Endothelial cell of umbilical vein (primary cell): ENCODE measurements at regions not wholly inside any gene's neighbourhood (a gene's known extent, or its start where the extent isn't known, plus 50 kb on each side); places are given as distances from the start of the nearest gene placed in this dataset.

Source experiments
- BruUV-seq: library from RNA; stranded (reverse); fragments of 400-500 nt; replicated peaks from 2 replicates; lab custom pipeline; 2021; lab: Mats Ljungman, UMichigan
- CTCF ChIA-PET: fragments of 300-600, 350-600 bp; sonication (Branson Sonifier 250); formaldehyde crosslinking; loops from one replicate; lab custom pipeline; 2021; ENCODE audit warnings: antibody characterized with exemption, inconsistent platforms; lab: Charles Lee
- POLR2A ChIA-PET: fragments of 300-600, 350-600 bp; sonication (Branson Sonifier 250); formaldehyde crosslinking; loops from one replicate; lab custom pipeline; 2021; ENCODE audit warnings: antibody characterized with exemption, inconsistent platforms; lab: Charles Lee
- DNase-seq: peaks from one replicate; pipeline ENCODE4 v3.0.0-alpha.2; 2011; ENCODE audit warnings: low read depth, low spot score
- FAIRE-seq: peaks from 2 replicates; lab custom pipeline; 2011; peaks lifted over from hg19 to GRCh38; lab: Jason Lieb, UNC
- H2AFZ ChIP-seq: 2 replicates; pipeline ENCODE4 v1.6.0; 2012; ENCODE audit warnings: low read depth, low read length, control low read depth, inconsistent platforms
- H3K27ac ChIP-seq: 2 replicates; pipeline ENCODE4 v1.5.1; 2011; ENCODE audit warnings: low read depth, mild to moderate bottlenecking, control low read depth, low read length, moderate library complexity; ENCODE audit not compliant: insufficient read depth
- H3K27me3 ChIP-seq, 2 experiments: 2 replicates each; pipeline versions ENCODE4 v1.6.0 to v1.6.1; 2011; ENCODE audit warnings: low read length in 2 of 2, mixed read lengths in 1 of 2; ENCODE audit not compliant: control insufficient read depth in 2 of 2, insufficient read depth in 2 of 2
- H3K36me3 ChIP-seq, 2 experiments: 2 replicates in 1 of 2; 3 replicates in 1 of 2; pipeline ENCODE4 v1.5.1; 2011; ENCODE audit warnings: low read length in 2 of 2, mild to moderate bottlenecking in 1 of 2, moderate library complexity in 1 of 2; ENCODE audit not compliant: control insufficient read depth in 2 of 2, insufficient read depth in 2 of 2; ENCODE audit errors: extremely low read depth in 1 of 2
- H3K4me1 ChIP-seq: 3 replicates; pipeline ENCODE4 v1.5.1; 2011; ENCODE audit warnings: mild to moderate bottlenecking, low read length; ENCODE audit not compliant: control insufficient read depth, insufficient read depth; ENCODE audit errors: extremely low read depth
- H3K4me2 ChIP-seq: 2 replicates; pipeline ENCODE4 v1.6.1; 2011; ENCODE audit warnings: low read length, control low read depth, mixed read lengths; ENCODE audit not compliant: insufficient read depth
- H3K4me3 ChIP-seq, 3 experiments: fragments of 200-600 bp in 1 of 3; sonication (generic), shearing (Covaris generic) in 1 of 3; replicated peaks in 1 of 3; 2 replicates each; pipeline ENCODE4 v1.5.1; 2011 to 2016; ENCODE audit warnings: control low read depth in 3 of 3, low read length in 3 of 3, mild to moderate bottlenecking in 2 of 3, inconsistent platforms in 1 of 3, low read depth in 1 of 3, moderate library complexity in 1 of 3; ENCODE audit not compliant: insufficient read depth in 1 of 3
- H3K79me2 ChIP-seq: 2 replicates; pipeline ENCODE4 v1.6.0; 2012; ENCODE audit warnings: low read length, inconsistent platforms; ENCODE audit not compliant: control insufficient read depth, insufficient read depth
- H3K9ac ChIP-seq: replicated peaks from 2 replicates; pipeline ENCODE3; 2011; ENCODE audit warnings: low read length, control low read depth; ENCODE audit not compliant: insufficient read depth; ENCODE audit errors: extremely low read depth
- H3K9me1 ChIP-seq: replicated peaks from 3 replicates; pipeline ENCODE4 v1.6.0; 2011; ENCODE audit warnings: mild to moderate bottlenecking, low read length; ENCODE audit not compliant: control insufficient read depth, insufficient read depth; ENCODE audit errors: extremely low read depth
- H3K9me3 ChIP-seq: replicated peaks from 2 replicates; pipeline ENCODE4 v1.5.1; 2012; ENCODE audit warnings: low read length, inconsistent platforms; ENCODE audit not compliant: control insufficient read depth, insufficient read depth
- H4K20me1 ChIP-seq: replicated peaks from 2 replicates; pipeline ENCODE3; 2011; ENCODE audit warnings: mild to moderate bottlenecking, low read length; ENCODE audit not compliant: control insufficient read depth, insufficient read depth; ENCODE audit errors: extremely low read depth
- EZH2 ChIP-seq: IDR thresholded peaks from 2 replicates; pipeline ENCODE4 v1.6.1; 2012; ENCODE audit warnings: borderline replicate concordance, low read depth, mild to moderate bottlenecking, moderate library complexity, low read length, inconsistent platforms; ENCODE audit not compliant: severe bottlenecking
- FOS ChIP-seq: IDR thresholded peaks from 2 replicates; pipeline ENCODE4 v1.6.1; 2011; ENCODE audit warnings: mild to moderate bottlenecking, low read length, moderate library complexity, borderline replicate concordance; ENCODE audit not compliant: insufficient read depth
- GATA2 ChIP-seq: IDR thresholded peaks from 2 replicates; pipeline ENCODE4 v1.7.0; 2011; ENCODE audit warnings: low read depth, mild to moderate bottlenecking, moderate library complexity, mixed read lengths, low read length; ENCODE audit not compliant: insufficient read length, insufficient read depth
- JUN ChIP-seq: IDR thresholded peaks from 2 replicates; pipeline ENCODE4 v1.6.1; 2011; ENCODE audit warnings: borderline replicate concordance, low read depth; ENCODE audit not compliant: insufficient read length, insufficient read depth
- MYC ChIP-seq: IDR thresholded peaks from one replicate; pipeline ENCODE4 v1.6.1; 2011; ENCODE audit warnings: mild to moderate bottlenecking, low read depth, low read length
- POLR2A ChIP-seq: IDR thresholded peaks from 2 replicates; pipeline ENCODE4 v1.6.1; 2012; ENCODE audit warnings: low read depth, mild to moderate bottlenecking, control low read depth, low read length
- POLR2AphosphoS5 ChIP-seq: IDR thresholded peaks from 2 replicates; pipeline ENCODE4 v1.6.1; 2012; ENCODE audit warnings: low read depth, mild to moderate bottlenecking, control low read depth, low read length, moderate library complexity; ENCODE audit not compliant: insufficient read depth
- dilution Hi-C: fragments of 300-500 bp; cut with MboI; formaldehyde crosslinking; loops from one replicate; pipeline ENCODE4 v1.15.0; 2019; ENCODE audit warnings: low sequenced_read_pairs; ENCODE audit not compliant: extremely low pct_ligation_motif_present
- intact Hi-C: fragments of 100-400 bp; cut with micrococcal nuclease; formaldehyde crosslinking; loops from one replicate; pipeline ENCODE4 v1.10.0; 2022
- TF ChIP-seq, protein P1 (sequence below): IDR thresholded peaks from 2 replicates; pipeline ENCODE4 v1.6.1; 2011; ENCODE audit not compliant: insufficient read depth, insufficient read length
- TF ChIP-seq, protein P2 (sequence below), 2 donors: IDR thresholded peaks; 1 replicate in 1 of 2; 2 replicates in 1 of 2; pipeline ENCODE4 v1.5.1; 2011; ENCODE audit warnings: low read length in 2 of 2, mild to moderate bottlenecking in 2 of 2, moderate library complexity in 2 of 2, control low read depth in 1 of 2, inconsistent platforms in 1 of 2, low read depth in 1 of 2; ENCODE audit not compliant: insufficient read depth in 1 of 2; ENCODE audit errors: extremely low read depth in 1 of 2

DNA sequence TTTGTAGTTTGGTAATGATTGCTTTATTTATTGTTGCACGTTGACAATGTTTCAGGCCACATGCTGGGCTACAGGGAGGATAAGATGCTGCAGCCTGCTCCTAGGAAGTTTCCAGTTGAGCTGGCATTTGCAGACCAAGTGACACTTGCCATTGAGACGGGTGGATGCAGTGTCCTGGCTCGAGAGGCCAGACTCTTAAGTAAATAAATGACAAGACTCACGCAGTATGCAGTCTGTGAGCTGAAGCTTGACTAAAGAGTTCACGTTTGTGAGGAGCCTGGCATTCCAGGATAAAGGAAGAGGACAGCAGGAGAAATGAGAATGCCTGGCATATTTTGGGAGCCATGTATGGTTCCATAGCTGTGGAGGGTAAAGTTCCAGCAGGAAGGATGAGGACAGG lies 105.8 kb downstream of the BAMBI start:
- DNase-seq (no peak), FAIRE-seq (no peak)
- Histone ChIP-seq H3K79me2 (no peaks in the 10 kb centered on the region), H3K4me2 (no peak overlapping the region), H3K9ac (no peak overlapping the region), H4K20me1 (no peaks in the 10 kb centered on the region), H3K36me3 (no peaks in the 10 kb centered on the region), H2AFZ (no peak overlapping the region), H3K9me3 (no peaks in the 10 kb centered on the region), H3K4me3 (no peak overlapping the region), H3K27me3 (peaks cover 0 to 1% of the 10 kb centered on the region in 2 experiments), H3K4me1 (no peaks in the 10 kb centered on the region), H3K27ac (no peak overlapping the region), H3K9me1 (no peaks in the 10 kb centered on the region)
- POLR2A ChIA-PET, result no interaction called here
- TF ChIP-seq EZH2, result no peak
- TF ChIP-seq, protein P1, sequence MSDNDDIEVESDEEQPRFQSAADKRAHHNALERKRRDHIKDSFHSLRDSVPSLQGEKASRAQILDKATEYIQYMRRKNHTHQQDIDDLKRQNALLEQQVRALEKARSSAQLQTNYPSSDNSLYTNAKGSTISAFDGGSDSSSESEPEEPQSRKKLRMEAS, result no peak
- TF ChIP-seq, protein P2, sequence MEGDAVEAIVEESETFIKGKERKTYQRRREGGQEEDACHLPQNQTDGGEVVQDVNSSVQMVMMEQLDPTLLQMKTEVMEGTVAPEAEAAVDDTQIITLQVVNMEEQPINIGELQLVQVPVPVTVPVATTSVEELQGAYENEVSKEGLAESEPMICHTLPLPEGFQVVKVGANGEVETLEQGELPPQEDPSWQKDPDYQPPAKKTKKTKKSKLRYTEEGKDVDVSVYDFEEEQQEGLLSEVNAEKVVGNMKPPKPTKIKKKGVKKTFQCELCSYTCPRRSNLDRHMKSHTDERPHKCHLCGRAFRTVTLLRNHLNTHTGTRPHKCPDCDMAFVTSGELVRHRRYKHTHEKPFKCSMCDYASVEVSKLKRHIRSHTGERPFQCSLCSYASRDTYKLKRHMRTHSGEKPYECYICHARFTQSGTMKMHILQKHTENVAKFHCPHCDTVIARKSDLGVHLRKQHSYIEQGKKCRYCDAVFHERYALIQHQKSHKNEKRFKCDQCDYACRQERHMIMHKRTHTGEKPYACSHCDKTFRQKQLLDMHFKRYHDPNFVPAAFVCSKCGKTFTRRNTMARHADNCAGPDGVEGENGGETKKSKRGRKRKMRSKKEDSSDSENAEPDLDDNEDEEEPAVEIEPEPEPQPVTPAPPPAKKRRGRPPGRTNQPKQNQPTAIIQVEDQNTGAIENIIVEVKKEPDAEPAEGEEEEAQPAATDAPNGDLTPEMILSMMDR (IDR thresholded peaks at IDR 0.05; ENCODE audit: extremely low read depth in 1 of 2, insufficient read depth in 1 of 2, low read depth in 1 of 2, low read length in 2 of 2), result no peak
- TF ChIP-seq FOS, result no peak
- TF ChIP-seq GATA2, result no peak
- no peak for TF ChIP-seq MYC
- intact Hi-C loops, result no loop called here
- BruUV-seq, result no TSS peak
- CTCF ChIA-PET, result no interaction called here
- dilution Hi-C loops, result no loop called here

DNA sequence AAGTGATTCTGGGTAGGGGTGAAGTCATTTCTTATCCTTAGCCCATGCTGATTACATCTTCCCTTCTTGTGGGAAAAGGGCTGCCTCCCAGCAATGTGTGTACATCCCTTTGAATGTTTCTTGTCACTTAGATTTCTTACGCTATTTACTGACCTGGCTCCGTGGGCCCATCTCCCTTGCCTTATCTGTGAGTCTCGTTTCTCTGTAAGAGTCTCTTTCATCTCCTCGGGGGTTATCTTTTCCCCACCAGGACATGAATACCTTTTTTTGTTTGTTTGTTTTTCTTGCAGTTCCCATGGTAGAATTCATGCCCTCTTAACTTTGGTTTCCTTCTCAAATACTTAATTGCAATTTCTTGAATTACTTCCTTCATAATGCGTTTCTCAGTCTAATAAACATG lies 107.7 kb downstream of the BAMBI start:
- DNase-seq, result no peak
- H3K9ac ChIP-seq, result no peak overlapping the region
- no peaks in the 10 kb centered on the region for H3K4me1 ChIP-seq
- no peaks in the 10 kb centered on the region for H3K9me1 ChIP-seq
- TF ChIP-seq GATA2 (no peak), MYC (no peak), EZH2 (no peak), FOS (no peak), POLR2AphosphoS5 (no peak), JUN (no peak), POLR2A (no peak)
- TF ChIP-seq, protein P1, result no peak
- TF ChIP-seq, protein P2 (IDR thresholded peaks at IDR 0.05; ENCODE audit: extremely low read depth in 1 of 2, insufficient read depth in 1 of 2, low read depth in 1 of 2, low read length in 2 of 2), result no peak
- BruUV-seq, result no TSS peak
- no peak overlapping the region for H3K4me3 ChIP-seq
- no peaks in the 10 kb centered on the region for H3K36me3 ChIP-seq
- intact Hi-C loops (no loop called here), dilution Hi-C loops (no loop called here)
- POLR2A ChIA-PET, result no interaction called here
- H3K4me2 ChIP-seq, result no peak overlapping the region
- no peaks in the 10 kb centered on the region for H3K9me3 ChIP-seq
- CTCF ChIA-PET, result no interaction called here
- no peaks in the 10 kb centered on the region for H3K79me2 ChIP-seq
- H4K20me1 ChIP-seq, result no peaks in the 10 kb centered on the region
- peaks cover 6 to 19% of the 10 kb centered on the region in 2 experiments for H3K27me3 ChIP-seq
- no peak overlapping the region for H3K27ac ChIP-seq
- FAIRE-seq, result no peak
- H2AFZ ChIP-seq, result no peak overlapping the region
